GM21528 (cell line): ENCODE measurements at regions not wholly inside any gene's neighbourhood (a gene's known extent, or its start where the extent isn't known, plus 50 kb on each side); places are given as distances from the start of the nearest gene placed in this dataset.
"Not testable (repeated sequence)": the region's sequence is repeated elsewhere in the genome, so short reads cannot be mapped to it uniquely, and the experiment has no call there.

Experiments
- ATAC-seq: cut with Tn5 transposase; IDR thresholded peaks from one replicate; pipeline ENCODE4 v1.9.1; 2021; ENCODE audit warnings: mild to moderate bottlenecking, moderate library complexity; ENCODE audit not compliant: unreplicated experiment, low FRiP score

GRCh38 chr4:12963291-12963690 is 520.8 kb downstream of the RAB28 start:
- ATAC-seq: no peak

GRCh38 chr4:12961713-12962112 is 522.4 kb downstream of the RAB28 start:
- ATAC-seq: no peak

- ATAC-seq: no peak
Measured at GRCh38 chr4:12958436-12958835, 525.7 kb downstream of the RAB28 start.

GRCh38 chr4:12957108-12957507 is 527.0 kb downstream of the RAB28 start:
- no peak for ATAC-seq

- ATAC-seq: no peak
Measured at GRCh38 chr4:12956026-12956425, 528.1 kb downstream of the RAB28 start.

- no peak for ATAC-seq
Measured at GRCh38 chr4:12949719-12950490, 534.2 kb downstream of the RAB28 start.

GRCh38 chr4:12943069-12943468 is 541.1 kb downstream of the RAB28 start:
- ATAC-seq: no peak

- no peak for ATAC-seq
Measured at GRCh38 chr4:12933760-12934221, 550.3 kb downstream of the RAB28 start.

- ATAC-seq: no peak
Measured at GRCh38 chr4:12932203-12932788, 551.8 kb downstream of the RAB28 start.

- no peak for ATAC-seq
Measured at GRCh38 chr4:12929784-12930183, 554.4 kb downstream of the RAB28 start.

GRCh38 chr4:12928751-12929150 is 555.4 kb downstream of the RAB28 start:
- no peak for ATAC-seq

GRCh38 chr4:12926189-12927066 is 557.7 kb downstream of the RAB28 start:
- ATAC-seq: no peak

- no peak for ATAC-seq
Measured at GRCh38 chr4:12924728-12925320, 559.3 kb downstream of the RAB28 start.

GRCh38 chr4:12924253-12924652 is 559.9 kb downstream of the RAB28 start:
- no peak for ATAC-seq

- ATAC-seq: no peak
Measured at GRCh38 chr4:12912896-12913418, 571.2 kb downstream of the RAB28 start.

- ATAC-seq: no peak
Measured at GRCh38 chr4:12911750-12912358, 572.3 kb downstream of the RAB28 start.

- ATAC-seq: not testable (repeated sequence)
Measured at GRCh38 chr4:12903640-12904039, 580.5 kb downstream of the RAB28 start.

- ATAC-seq: no peak
Measured at GRCh38 chr4:12902735-12903134, 581.4 kb downstream of the RAB28 start.

GRCh38 chr4:12897954-12898353 is 586.2 kb downstream of the RAB28 start:
- no peak for ATAC-seq

GRCh38 chr4:12894062-12894461 is 590.1 kb downstream of the RAB28 start:
- no peak for ATAC-seq
